HS-27A (cell line): ENCODE measurements at regions not wholly inside any gene's neighbourhood (a gene's known extent, or its start where the extent isn't known, plus 50 kb on each side); places are given as distances from the start of the nearest gene placed in this dataset.
A peak's percentile ranks its signal among the peaks of the same experiment; 100 is the strongest.

Experiments used
- DNase-seq: peaks from one replicate; pipeline ENCODE4 v3.0.0-alpha.2; 2012; ENCODE audit warnings: low read depth, missing footprints

DNA sequence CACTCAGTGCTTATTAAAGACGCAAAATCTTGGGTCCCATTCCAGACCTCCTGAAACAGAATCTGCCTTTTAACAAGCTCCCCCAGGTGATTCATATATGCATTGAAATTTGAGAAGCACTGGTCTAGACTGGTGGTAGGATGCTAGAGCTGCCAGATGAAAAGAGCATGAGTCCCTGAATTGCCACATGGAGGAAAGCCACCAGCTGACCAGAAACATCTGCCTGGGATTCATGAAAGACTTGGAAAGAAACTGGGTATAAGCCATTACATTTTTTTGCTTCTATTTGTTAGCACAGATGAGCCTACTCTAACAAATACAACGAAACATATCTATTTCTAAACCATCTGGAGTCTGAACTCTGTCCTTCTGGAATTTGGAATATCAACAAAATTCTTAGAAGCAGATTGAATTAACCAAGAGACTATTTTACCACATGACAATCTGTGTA, 228.9 kb downstream of the RBM43 start:
- DNase-seq: peak; percentile 51

DNA sequence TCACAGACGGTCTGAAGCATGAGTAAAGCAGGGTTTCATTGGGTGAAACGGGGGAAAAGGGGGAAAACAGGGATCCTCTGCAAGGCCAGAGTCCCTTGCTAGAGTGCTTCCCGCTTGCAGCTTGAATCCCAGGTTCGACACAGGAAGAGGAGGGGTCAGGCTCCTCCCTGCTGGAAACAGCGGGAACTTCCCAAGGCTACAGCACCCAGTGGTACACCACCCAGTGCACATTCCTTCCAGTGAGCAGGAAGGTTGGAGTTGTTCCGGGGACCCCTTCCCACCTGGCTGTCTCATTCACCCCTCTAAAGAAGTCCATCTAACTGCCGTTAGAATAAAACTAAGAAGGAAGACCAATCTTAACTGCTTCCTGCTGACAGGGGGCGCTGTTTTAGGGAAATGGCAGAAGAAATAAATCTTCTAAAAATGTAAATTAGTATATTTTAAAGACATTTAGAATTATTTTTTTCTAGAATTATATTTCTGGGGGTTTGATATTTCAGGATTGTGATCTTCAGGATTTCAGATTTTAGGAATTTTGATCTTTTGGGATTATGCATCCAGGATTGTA, 230.9 kb downstream of the RBM43 start:
- no peak for DNase-seq

DNA sequence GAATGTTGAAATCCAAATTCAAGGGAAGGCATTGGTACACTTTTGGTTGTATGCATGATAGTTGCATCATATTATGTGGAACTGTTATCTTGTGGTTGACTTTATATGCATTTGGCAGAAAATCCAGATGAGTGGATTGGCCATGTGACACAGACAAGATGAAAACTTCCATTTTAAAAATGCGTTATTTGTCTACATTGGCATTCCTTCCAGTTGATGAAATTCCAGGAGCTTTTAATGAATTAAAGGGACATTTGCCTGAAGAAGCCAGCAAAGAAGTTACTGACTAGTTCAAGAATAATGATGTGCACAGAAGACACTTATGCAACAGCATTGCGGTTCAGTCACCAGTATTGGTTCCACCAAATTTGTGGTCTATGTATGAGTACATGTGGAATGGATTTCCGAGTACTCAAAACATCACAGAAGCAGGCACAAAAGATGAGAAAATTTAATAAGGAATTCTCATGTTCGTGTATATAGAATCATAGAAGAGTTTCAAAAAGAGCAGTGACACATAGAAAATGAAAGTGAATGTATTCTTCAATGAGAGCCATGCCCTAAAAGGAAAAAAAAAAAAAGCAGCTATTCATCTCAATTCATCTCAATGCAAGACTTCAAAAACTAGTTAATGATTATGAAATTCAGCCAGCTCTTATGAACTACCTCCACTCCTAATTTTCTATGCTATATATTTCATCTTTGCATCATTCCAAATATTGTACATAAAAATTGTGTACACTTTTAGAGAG, 232.1 kb downstream of the RBM43 start:
- no peak for DNase-seq

DNA sequence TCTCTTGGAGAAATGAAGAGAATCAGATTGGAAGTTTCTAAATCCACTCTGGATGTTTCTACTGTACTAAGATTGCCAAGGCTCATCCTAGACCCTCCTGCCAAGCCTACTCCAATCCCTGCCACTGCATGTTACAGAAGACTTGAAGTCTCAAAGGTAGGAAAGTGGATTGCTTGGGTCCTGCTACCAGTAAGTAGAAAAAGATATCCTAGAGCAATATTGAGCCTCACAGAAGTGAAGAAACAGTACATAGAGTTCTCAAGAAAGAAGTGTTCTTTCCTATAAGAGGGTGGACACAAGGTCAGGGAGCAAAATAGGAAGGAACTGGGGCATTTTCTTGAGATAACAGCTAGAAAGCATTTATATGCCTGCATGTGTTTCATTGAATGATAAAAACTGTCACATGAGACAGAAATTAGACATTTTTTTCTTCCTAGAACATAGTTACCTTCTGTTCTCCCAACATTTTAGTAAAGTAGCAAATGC, 232.9 kb downstream of the RBM43 start:
- no peak for DNase-seq

DNA sequence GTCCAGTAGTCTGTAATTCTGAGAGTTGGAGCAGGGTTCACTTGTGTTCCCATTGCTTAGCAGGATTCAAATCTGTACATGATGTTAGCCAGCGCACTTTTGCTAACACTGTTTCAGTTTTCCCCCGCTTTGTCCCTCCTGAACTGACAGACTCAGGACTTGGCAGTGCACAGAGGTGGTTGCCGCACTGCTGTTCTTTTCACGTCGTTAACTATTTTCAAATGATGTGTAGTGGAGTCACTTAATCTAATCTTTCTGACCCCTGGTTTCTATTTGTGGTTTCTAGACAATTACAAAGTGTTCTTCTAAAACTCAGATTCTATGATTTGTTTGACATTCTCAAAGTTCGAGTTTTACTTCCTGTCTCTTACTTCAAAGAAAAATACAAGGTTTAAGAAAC, 234.5 kb downstream of the RBM43 start:
- no peak for DNase-seq

DNA sequence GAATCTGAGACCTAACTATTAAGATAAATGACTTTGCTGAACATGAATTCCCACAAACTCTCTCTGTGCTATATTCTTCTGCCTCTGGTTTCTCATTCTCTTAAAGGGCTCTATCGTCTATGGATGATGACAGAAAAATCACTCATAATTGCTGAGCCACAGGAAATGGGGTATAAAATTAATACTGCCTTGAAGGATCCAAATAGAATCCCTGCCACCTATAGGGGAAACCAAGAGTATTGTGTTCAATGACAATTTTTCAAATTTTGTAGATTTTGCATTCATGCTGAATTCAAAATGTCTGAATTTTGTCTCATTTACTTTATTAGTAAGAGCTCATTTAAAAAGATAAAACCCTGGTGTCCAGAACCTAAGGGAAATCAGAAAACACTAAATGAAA, 235.8 kb downstream of the RBM43 start:
- DNase-seq: no peak

DNA sequence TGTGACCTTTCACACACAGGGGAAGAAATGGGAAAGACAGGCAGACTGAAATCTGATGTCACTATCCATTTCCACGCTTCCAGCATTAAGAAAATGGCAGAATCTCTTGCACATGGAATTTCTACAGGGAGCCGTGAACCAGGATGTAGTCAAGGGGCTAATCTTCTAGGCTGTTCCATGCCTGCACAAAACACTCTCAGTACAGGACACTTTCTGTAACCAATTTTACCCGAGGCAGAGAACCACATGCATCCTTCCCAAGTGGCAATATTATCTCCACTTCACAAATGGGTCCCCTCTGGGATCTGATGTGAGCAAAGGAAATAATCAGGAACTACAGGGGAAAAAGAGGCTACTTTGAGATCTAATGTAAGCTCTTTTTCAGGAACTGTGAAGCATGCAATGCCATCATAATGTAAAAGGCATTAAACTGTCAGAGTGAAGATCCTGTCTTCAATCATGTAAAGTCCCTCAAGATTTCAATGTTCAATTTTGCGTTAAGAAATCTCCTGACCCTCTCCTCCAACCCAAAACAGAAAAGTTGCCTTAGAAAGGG, 236.9 kb downstream of the RBM43 start:
- no peak for DNase-seq

DNA sequence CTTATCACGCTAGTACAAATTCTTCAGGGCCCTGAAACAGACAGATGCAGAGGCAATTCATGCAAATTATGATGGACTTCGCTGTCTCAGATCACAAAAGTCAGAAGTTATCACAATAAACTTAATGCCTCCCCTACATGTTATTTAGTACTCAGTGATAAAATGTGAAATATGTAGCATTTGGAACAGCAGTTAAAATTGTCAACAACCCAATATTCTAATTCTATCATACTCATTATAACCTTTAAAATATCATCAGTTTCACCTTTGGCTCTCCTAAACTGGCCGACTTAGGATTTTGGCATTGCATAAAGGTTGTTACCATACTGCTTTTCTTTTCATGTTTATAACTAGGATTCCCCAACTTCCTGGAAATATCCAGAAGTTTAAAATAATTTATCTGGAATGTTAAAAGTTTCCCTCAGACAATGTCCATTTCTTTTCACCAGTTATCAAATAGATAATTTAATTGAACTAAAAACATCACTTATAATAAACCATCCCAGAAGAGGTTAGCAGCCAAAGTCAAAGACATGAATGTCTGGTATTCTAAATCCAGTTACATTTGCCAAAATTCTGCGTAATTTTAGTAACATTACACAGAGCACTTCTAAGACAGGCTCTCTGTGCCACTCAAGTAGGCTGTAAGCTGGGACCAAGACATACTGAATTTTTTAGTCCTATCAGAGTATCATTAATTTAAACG, 239.8 kb downstream of the RBM43 start:
- DNase-seq: no peak

DNA sequence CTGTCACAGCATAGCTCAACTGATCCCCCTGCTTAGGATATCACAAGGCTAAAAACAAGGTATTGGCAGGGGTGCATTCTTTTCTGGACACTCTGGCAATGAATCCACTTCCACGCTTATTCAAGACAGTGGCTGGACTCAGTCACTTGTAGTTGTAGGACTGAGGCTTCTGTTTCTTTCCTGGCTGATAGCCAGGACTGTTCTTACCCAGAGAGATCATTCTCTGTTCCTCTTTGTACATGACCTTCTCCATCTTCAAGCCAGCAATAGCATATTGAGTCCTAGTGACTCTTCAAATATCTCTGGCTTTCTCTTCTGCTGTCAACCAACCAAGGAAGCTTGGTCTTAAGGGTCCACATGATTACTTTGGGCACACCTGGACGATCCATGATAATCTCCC, 241.3 kb downstream of the RBM43 start:
- DNase-seq: no peak

DNA sequence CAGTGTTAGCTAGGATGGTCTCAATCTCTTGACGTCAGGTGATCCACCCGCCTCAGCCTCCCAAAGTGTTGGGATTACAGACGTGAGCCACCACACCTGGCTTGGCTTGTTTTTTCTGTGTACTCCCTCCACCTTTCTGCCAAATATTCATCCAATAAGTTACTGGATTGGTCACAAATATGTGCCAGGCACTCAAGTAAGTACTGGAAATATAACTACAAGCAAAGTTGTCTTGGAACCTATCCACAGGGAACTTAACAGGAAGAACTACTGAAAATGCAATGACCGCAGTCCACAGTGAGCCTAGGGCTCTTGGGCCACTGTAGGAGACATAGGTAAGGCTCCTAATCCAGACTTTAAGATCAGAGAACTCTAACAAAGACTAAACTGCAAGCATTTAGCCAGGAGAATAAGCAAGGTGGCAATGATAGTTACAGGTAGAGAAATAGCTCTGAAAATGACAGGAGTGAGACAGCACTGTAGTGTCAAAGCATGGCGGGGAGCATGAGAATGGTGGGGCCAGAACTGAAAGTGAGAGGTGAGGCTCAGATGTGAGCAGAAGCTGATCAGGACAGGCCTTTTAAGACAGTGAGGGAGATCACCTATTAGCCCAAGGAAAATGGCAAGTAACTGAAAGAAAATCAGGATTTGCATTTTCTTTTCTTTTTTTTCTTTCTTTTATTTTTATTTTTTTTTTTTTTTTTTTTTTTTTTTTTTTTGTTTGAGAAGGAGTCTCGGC, 252.1 kb downstream of the RBM43 start:
- no peak for DNase-seq

DNA sequence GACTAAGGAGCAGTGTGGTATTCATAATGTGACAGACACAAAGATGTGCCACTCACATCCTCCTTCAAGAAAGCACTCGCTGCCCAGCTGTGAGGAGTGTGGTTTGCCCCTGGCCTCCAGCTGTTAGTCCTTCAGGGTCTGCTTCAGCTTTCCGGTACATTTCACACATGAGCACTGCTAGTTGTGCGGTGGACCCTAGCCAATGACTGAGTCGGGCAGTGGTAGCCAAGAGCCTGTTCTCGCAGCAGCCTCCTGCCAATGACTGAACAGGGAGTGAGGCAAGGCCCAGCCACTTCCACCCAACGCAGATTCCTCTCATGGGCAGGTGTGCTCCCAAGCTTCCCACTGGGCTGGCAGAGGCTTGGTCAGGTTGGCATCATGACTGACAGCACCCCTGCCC, 254.3 kb downstream of the RBM43 start:
- no peak for DNase-seq

DNA sequence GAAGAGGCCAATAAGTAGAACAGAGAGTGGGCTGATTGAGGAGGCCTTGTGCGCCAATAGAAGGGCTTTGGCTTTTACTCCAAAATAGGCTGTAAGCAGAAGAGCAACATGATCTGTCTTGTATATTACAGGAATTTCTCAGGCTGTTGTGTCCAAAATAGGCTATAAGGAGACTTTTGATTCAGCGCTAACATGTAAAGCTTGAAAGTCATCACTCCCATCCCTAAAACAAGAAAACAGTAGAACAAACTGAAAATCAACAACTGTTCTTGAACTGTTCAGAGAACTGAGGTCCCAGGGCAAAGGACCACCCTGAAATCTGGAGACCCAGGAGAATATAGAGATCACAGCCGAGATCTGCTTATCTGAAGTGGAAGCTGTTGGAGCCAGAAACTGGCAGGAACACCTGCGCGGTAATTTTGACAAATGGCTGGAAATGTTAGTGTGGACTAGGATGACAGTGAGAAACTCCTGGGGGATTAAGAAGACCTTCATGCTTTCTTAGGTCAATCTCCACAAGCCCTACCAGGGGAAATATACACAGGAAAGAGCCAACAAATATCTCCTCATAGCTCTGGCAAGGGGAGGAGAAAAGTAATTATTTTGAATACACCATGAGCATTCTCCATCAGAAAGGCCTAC, 258.6 kb downstream of the RBM43 start:
- no peak for DNase-seq

DNA sequence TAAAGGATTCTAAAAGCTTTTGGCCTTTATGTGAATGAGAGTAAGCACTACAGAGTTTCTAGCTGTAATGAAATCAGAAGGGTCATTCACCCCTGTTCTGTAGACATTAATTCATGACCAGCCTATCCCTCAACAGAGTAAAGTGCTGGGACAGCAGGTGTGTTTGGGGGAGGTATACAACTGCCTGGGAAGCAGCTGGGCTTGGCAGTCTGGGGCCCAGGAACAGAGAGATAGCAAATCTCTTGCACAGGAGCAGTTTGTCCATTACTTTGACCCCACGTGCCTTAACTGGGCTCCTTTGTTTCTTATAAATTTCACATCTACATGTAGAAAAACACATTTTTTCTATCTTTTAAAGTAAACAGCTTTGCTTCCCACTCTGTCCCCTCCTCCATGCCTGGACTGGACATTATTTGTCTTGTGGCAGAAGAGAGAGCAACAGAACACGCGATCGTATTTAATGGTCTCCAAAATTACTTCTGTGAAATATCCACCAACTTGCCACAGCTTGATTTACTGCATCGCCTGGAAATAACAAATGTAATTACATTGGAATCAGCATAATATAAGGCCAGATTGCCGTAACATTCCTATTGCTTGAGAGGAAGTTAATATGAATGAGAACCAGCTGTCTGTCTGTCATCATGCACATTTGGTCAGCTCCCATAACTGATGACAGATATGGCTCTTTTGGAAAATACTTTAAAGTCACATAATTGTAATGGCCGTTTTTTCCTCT, 263.8 kb downstream of the RBM43 start:
- no peak for DNase-seq

DNA sequence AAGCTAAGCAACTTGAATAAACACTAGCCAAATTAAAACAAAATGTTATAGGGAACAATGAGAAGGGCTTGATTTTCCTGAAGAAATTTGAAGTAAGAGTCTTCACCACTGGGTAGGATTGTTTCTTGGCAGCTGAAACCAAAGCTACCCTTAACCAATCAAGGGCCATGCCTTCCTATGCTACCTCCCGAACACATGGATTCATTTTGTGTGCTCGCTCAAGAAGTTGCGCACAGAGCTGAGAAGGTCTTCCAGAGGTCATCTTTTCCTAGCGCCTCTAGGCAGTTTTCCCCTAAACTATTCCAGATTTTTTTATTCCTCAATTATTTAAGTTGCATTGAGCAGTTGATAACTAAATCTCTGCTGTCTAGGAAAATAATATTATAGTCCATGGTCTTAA, 264.6 kb downstream of the RBM43 start:
- no peak for DNase-seq

DNA sequence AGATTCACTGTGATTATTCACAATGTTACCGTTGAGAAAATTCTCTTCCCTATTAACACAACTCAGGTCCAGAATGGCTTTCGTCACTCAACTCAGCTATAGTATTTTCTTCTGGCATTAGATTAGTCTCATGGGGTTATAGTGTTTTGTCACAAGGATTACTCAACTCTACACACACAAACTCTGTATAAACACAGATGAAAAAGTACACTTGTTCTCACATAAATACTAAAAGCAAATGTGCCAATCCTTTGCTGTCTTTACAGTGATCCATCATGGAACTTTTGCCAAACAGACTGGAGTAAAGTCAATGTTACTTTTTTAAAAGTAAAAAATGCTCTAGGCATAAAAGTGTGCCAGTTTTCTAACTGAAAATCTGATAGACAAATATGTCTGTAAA, 267.6 kb downstream of the RBM43 start:
- DNase-seq: no peak

DNA sequence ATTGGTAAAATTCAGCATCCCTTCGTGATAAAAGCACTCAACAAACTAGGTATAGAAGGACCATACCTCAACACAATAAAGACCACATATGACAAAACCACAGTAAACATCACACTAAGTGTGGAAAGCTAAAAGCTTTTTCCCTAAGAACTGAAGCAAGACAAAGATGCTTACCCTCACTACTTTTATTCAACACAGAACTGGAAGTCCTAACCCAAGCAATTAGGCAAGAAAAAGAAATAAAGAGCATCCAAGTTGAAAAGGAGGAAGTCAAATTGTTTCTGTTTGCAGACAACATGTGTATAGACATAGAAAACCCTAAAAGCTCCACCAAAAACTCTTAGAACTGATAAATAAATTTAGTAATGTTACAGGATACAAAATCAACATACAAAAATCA, 271.7 kb downstream of the RBM43 start:
- DNase-seq: no peak

DNA sequence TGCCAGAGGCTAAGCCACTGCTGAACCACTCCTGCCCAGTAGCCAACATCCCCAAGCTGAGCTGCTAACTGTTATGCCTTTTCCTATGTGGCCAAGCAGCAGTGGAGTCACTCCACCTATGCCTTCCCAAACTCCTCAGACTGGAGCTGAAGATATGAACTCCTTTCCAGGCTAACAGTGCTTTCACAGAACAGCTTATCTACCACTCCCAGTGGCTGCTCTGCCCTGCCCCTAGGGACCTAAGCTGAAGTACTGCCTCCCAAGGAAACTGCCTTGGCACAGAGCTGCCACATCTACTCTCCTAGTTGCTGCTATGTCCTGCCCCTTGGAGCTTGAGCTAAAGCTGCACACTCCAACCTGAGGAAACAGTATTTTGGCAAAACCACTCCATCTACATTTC, 275.9 kb downstream of the RBM43 start:
- DNase-seq: no peak

DNA sequence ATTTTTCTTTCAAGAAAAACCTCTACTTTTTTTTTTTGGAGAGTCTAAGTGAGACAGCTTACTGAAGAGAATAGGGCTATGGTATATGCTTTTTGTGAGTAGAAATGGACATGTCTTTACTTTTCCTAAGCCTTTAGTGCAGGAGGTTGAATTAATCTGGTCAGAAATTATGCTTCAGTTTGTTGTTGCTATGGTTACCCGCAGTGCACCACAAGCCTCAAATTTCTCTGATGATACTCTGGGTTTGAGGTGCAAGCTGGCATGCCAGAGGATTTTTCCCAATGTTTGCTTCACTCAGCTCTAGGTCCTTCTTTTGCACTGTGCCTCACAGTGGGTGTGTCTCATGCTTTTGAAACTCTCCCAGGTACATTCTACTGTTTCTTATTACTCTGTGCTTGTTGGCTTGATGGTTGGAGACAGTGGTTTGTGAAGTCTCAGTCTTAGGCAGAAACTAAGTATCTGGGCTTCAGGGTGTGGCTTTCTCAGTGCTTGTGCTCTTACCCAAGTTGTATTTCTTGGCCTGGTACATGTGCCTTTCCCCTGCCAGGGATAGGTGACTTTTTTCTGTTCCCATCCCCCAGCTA, 278.3 kb downstream of the RBM43 start:
- DNase-seq: no peak

DNA sequence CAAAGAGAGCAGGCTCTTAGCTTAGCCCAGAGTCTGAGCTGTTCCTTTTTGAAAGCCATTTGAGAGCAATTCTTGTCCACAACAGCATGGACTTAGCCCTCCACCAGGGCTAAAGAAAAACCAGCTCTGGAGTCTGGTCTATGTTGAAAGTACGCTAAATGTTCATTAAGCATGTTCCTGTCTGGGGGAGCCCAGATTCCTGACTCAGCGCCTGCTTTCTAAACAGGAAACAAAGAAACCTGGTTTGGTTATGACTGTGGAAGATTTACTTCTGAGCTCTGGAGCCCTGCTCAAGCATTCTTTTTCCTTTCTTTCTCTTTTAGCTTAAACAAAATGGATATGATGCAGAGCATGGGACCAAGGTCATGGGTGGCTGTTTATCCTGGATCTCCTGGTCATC, 279.8 kb downstream of the RBM43 start:
- DNase-seq: no peak

DNA sequence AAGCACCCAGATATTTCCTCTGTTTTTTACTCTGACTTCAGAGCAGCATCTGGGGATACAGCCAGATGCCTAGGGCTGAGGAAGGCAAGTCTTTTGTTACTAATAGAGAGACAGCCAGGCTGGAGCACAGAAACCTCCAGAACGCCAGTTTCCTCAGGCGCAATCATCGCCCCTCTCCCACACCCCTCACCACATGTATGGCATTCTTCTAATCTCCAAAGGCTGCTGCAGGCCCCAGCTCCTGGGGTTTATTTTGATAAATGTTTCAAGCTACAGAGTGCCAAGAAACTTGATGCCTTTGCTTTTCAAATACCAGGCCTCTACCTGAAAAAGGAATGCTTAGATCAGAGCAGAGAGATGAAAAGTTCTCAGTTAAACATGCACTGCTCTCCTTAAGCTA, 283.6 kb downstream of the RBM43 start:
- no peak for DNase-seq

DNA sequence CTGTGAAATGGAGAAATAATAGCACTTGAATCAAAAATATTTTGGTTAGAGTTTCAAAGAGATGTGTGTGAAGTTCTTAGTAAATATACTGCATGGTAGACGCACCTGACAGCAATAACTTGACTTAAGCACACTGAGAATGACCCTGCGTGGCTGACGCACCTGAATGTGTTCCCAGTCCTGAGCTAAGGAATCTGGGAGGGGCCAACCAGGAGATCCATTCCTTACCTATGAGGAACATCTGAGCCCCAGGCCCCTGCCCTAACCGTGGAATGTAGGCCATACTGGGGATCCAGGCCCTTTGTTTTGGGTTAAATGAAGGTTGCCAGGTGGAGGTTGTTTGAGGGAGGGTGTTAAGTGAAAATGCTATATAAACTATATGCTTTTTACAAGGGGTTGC, 284.4 kb downstream of the RBM43 start:
- DNase-seq: no peak
